ENCODE measurements at regions not wholly inside any gene's neighbourhood (a gene's known extent, or its start where the extent isn't known, plus 50 kb on each side); places are given as distances from the start of the nearest gene placed in this dataset.

- TF ChIP-seq POLR2A (IDR thresholded peaks at IDR 0.05; ENCODE audit: low read depth) = no peak
- TF ChIP-seq CTCF (IDR thresholded peaks at IDR 0.05) = no peak
Measured at GRCh38 chr6:14313248-14313647, 195.7 kb downstream of the CD83 start.
